ENCODE measurements at regions not wholly inside any gene's neighbourhood (a gene's known extent, or its start where the extent isn't known, plus 50 kb on each side); places are given as distances from the start of the nearest gene placed in this dataset.

DNA sequence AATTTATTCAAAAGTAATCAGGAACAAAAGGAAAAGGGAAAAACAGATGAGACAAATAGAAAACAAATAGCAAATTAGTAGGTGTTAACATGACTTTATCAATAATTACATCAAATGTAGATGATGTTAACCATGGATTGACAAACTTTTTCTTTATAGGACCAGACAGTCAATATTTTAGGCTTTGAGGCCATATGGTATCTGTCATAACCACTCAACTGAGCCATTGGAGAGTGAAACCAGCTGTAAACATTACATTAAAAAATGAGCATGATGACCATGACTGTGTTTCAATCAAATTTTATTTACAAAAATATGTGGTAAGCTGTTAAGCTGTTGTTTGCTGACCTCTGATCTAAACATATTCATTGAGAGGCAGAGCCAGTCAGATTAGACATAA, 118.5 kb upstream of the NWD2 start:
- no peak for DNase-seq

DNA sequence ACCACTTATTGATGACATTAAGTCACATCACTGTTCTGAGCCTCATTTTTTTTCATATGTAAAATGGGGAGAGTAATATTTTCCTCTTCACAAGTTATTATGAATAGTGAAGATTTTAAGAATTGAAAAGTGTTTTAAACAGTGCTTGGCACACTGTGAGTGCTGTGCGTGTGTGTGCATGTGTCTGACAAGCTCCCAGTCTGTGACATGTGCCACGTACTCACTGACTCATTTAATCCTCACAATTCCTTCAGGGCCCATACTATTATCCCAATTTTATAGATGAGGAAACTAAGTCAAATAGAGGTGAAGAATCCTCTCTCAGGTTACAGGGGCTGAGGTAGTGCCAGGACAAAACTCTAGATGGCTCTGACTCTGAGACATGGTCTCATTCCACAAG, 114.1 kb upstream of the NWD2 start:
- DNase-seq: no peak

DNA sequence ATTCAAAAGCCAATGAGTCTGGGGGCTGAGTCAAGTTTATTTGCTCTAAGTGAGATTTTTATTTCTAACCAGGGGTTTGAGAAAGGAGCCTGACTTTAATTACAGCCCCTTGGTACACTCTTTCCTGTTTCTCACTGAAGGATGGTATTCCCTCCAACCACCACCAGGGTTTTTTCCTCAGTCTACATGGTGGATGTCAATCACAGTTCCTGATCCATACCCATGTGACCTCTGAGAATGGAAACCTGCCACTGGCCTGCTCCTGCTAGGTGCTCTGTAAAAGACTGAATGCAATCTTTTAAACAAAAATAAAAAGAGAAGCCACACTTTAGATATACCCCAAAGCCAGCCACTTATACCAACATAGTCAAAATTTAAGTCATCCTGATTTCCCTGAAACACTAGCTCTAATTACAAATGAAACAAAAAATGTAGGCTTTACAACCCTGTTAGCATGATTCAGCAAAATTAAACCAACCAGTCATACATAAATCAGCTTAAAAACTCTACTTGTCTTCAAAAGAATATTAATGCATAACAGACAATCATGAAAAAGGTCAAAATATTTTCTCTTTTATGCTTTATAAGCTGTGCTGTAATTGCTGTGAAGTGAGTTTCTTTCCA, 112.1 kb upstream of the NWD2 start:
- no peak for DNase-seq

DNA sequence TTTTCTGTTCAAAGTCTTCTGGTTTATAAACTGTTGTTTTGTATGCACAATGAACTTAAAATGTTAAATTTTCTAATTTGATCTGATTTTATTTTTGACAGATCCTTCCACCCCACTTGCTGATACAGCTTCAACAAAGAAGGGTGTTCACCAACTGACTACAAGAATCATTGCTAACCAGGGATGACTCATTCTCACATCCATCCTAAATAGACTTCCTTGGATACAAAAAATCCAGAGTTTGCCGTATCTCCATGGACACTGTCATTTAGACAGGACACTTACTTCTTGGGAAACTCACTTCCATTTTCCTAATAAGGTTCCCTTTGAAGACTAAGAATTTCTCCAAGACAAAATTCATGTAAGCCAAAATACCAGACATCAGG, 111.6 kb upstream of the NWD2 start:
- DNase-seq: no peak

DNA sequence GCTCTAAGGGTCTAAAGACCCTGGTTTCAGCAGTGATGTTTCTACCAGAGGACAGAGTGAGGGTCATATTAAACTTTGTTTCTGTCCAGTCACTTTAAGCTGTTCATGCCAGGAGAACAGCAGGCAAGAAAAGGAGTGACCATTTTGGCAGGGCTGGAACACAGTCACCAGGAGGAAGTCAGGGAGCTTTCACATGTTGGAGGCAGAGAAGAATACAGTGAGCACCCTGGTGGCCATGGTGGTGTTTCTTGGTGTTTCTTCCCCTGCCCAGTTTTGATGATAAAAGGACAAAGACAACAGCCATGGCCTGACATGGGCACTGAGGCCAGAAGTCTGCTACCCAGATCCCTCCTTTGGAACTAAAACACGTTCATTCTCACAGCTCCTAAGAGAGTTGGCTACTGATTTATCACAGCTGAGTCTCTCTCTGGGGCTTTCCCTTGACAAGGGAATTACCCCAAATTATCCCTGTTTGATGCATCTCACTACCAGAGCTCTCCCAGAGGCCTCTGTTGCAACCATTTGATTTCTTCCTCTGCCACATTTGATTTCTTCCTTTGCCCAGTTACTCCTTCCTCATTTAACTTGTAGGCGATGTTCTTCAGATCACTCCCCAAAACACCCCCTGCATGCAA, 106.4 kb upstream of the NWD2 start:
- DNase-seq: no peak

DNA sequence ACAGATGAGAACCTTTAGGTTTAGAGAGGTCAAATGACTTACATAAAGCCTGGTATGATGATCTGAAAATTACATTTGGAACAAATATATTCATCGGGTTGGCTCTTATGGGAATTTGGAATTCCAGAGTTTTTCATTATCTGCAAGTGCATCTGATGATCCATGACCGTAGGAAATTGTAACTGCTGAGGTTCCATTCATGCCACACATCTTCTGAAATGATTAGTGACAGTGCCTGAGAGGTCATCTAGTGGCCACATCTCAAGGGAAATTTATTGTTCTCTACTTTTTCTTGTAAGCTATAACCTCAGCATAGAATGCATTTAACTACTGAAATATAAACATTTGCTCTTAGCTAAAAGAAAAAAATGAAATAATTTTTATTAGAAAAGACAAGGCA, 105.8 kb upstream of the NWD2 start:
- peak; percentile 50 for DNase-seq

DNA sequence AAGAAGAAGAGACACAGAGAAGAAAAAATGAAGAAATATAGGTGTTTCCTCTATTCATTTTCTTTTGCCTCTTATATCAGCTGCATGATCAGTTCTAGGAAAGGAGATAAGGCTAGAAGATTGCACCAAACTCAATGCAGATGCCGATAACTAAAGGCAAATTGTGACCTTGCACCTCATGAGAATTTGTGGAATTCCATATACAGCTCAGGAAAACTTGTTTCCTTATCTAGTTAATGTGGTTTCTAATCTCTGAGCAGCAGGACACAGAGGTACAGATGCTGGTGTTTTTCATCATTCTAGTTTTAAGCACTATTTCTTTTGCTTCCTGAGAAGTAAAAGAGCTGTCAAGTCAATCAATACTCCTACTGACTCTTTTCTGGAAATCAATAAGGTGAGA, 104.6 kb upstream of the NWD2 start:
- DNase-seq: peak; percentile 16

DNA sequence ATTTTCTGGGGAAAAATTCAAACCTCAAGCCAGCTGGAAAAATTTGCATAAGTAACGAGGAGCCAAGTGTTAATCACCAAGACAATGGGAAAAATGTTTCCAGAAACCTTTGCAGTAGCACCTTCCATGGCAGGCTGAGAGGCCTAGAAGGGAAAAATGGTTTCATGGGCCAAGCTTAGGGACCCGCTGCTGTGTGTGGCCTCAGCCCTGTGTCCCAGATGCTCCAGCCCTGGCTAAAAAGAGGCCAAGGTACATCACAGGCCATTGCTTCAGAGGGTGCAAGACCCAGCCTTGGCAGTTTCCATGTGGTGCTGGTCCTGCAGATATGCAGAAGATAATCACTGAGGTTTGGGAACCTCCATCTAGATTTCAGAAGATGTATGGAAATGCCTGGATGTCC, 98.3 kb upstream of the NWD2 start:
- no peak for DNase-seq

DNA sequence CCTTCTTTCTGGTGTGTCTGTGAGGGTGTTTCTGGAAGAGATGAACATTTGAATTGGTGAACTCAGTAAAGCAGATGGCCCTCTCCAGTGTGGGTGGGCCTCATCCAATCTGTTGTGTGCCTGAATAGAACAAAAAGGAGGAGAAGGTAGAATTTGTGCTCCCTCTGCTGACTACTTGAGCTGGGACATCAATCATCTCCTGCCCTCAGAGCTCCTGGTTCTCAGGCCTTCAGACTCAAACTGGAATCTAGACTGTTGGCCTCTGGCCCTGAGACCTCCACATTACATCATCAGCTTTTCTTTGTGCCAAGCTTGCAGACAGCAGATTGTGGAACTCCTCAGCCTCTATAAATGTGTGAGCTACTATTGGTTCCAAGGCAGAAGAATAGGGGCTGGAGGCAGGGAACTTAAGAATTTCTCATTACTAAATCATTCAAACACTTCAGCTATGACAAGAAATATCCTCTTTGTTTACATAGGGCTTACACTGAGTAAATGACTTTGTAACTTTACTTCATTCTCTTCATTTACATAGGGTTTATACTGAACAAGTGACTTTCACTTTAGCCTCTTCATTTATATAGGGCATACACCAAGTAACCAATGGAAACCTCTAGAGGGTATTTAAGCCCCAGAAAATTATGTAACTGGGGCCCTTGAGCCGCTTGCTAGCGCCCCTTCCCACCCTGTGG, 86.9 kb upstream of the NWD2 start:
- DNase-seq: peak; percentile 7

DNA sequence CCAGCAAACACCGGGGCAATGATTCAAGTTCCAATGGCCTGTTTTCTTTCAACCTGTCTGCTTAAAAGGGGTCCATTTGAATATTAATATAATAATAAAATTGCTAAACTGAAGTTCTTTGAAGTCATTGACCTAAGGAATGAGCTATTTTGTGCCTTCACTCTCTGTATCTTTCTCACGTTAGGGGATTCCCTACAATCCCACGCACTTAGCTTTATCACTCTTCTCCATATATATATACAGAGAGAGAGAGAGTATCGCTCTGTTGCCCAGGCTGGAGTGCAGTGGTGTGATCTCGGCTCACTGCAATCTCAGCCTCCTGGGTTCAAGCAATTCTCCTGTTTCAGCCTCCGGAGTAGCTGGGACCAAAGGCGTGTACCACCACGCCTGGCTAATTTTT, 83.9 kb upstream of the NWD2 start:
- DNase-seq: no peak

DNA sequence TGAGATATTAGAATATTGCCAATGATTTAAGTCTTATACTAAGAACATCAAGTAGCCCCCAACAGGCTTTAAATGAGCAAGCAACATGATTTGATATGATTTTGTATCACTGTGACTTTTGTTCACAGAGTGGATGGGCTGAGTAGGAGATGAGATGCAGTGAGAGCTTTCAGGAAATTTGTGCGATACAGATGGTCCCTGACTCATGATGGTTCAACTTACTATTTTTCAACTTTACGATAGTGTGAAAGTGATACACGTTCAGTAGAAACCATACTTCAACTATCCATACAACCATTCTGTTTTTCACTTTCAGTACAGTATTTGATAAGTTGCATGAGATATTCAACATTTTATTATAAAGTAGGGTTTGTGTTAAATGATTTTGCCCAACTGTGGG, 78.7 kb upstream of the NWD2 start:
- no peak for DNase-seq

DNA sequence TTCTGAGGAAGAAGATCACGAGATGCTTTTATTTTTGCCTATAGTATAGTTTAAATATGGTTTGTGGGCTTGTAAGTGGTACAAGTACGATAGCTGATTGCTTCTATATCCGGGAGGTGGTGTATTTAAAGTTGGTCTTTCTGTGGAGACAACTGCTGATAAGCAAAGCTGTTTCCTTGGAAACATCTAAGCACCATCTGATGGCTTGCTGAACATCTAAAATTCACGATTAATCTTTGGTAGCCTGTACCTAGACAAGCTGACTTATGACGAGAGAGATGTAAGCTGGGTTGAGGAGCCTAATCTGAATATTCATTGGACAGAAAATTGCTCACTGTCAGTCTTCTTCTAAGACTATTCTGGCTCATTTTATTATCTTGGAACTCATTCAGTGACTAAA, 74.6 kb upstream of the NWD2 start:
- DNase-seq: no peak

DNA sequence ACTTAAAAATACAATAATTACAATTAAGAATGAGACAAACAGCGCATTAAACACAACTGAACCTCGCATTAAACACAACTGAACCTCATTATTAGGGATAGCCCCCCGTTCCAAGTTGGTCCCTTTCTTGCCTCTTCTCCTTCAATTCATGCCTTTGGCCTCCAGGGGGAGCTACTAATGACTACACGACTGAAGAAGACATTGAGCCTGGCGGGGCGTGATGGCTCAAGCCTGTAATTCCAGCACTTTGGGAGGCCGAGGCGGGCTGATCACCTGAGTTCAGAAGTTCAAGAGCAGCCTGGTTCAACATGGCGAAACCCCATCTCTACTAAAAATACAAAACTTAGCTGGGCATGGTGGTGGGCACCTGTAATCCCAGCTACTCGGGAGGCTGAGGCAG, 56.4 kb upstream of the NWD2 start:
- no peak for DNase-seq
